HG02610 (cell line): ENCODE measurements at regions not wholly inside any gene's neighbourhood (a gene's known extent, or its start where the extent isn't known, plus 50 kb on each side); places are given as distances from the start of the nearest gene placed in this dataset.
A peak's percentile ranks its signal among the peaks of the same experiment; 100 is the strongest.

Source experiments
- ATAC-seq: cut with Tn5 transposase; IDR thresholded peaks from one replicate; pipeline ENCODE4 v1.9.1; 2021; ENCODE audit warnings: mild to moderate bottlenecking, moderate library complexity; ENCODE audit not compliant: unreplicated experiment

GRCh38 chr4:157978680-157979361, 194.0 kb downstream of the GASK1B start:
- peak; percentile 84 for ATAC-seq

GRCh38 chr4:157977086-157977485, 195.7 kb downstream of the GASK1B start:
- ATAC-seq = no peak

GRCh38 chr4:157973297-157973696, 199.5 kb downstream of the GASK1B start:
- no peak for ATAC-seq

- ATAC-seq = no peak
Observed at GRCh38 chr4:157964463-157964862, 208.4 kb downstream of the GASK1B start.

- ATAC-seq = no peak
Observed at GRCh38 chr4:157961229-157961990, 211.4 kb downstream of the GASK1B start.

GRCh38 chr4:157957905-157958304, 214.9 kb downstream of the GASK1B start:
- ATAC-seq = no peak

- no peak for ATAC-seq
Observed at GRCh38 chr4:157942017-157942416, 230.8 kb downstream of the GASK1B start.

GRCh38 chr4:157934151-157934550, 238.7 kb downstream of the GASK1B start:
- no peak for ATAC-seq

GRCh38 chr4:157932936-157933335, 239.9 kb downstream of the GASK1B start:
- no peak for ATAC-seq

GRCh38 chr4:157929486-157929885, 243.3 kb downstream of the GASK1B start:
- no peak for ATAC-seq

GRCh38 chr4:157918036-157918832, 254.6 kb downstream of the GASK1B start:
- peak; percentile 60 for ATAC-seq

GRCh38 chr4:157912212-157912611, 260.6 kb downstream of the GASK1B start:
- no peak for ATAC-seq

GRCh38 chr4:157911662-157912061, 261.2 kb downstream of the GASK1B start:
- no peak for ATAC-seq

GRCh38 chr4:157908691-157909090, 264.1 kb downstream of the GASK1B start:
- ATAC-seq = no peak

GRCh38 chr4:157908031-157908430, 264.8 kb downstream of the GASK1B start:
- no peak for ATAC-seq

- no peak for ATAC-seq
Observed at GRCh38 chr4:157907226-157907946, 265.4 kb downstream of the GASK1B start.

- ATAC-seq = no peak
Observed at GRCh38 chr4:157898836-157899605, 273.8 kb downstream of the GASK1B start.

GRCh38 chr4:157897855-157898370, 274.9 kb downstream of the GASK1B start:
- ATAC-seq = no peak

- no peak for ATAC-seq
Observed at GRCh38 chr4:157896726-157897125, 276.1 kb downstream of the GASK1B start.

GRCh38 chr4:157895205-157895604, 277.6 kb downstream of the GASK1B start:
- no peak for ATAC-seq
